Adrenal gland (tissue), 9 donors: ENCODE measurements at regions not wholly inside any gene's neighbourhood (a gene's known extent, or its start where the extent isn't known, plus 50 kb on each side); places are given as distances from the start of the nearest gene placed in this dataset.

Experiments
- DNase-seq, 7 donors: peaks; one replicate each; pipeline ENCODE4 v3.0.0-alpha.2; 2019 to 2020
- H3K27ac ChIP-seq, 5 donors: fragments of 200-600 bp; sonication (generic) in 4 of 5; 1 replicate in 3 of 5; 2 replicates in 2 of 5; pipeline versions ENCODE4 v1.5.1 to v1.8.0; 2016 to 2020; ENCODE audit warnings: mild to moderate bottlenecking in 1 of 5
- H3K27me3 ChIP-seq: fragments of 200-600 bp; 2 replicates; pipeline ENCODE4 v1.8.0; 2021
- H3K36me3 ChIP-seq, 2 donors: fragments of 200-600 bp; replicated peaks in 1 of 2; 1 replicate in 1 of 2; 2 replicates in 1 of 2; pipeline versions ENCODE4 v1.5.1 to v1.8.0; 2018 to 2022
- H3K4me1 ChIP-seq, 2 donors: fragments of 200-600 bp; replicated peaks in 1 of 2; 1 replicate in 1 of 2; 2 replicates in 1 of 2; pipeline versions ENCODE4 v1.5.1 to v1.8.0; 2018 to 2021
- H3K4me3 ChIP-seq, 4 donors: fragments of 200-600 bp; sonication (generic) in 3 of 4; one replicate each; pipeline ENCODE4 v1.5.1; 2016 to 2018
- H3K9me3 ChIP-seq, 3 donors: fragments of 200-600 bp; sonication (generic) in 1 of 3; replicated peaks in 1 of 3; 1 replicate in 2 of 3; 2 replicates in 1 of 3; pipeline versions ENCODE4 v1.5.1 to v1.8.0; 2016 to 2021
- POLR2A ChIP-seq, 2 donors: fragments of 450-650 bp; IDR thresholded peaks; one replicate each; pipeline ENCODE4 v1.6.1; 2017; ENCODE audit warnings: antibody characterized with exemption in 2 of 2, mild to moderate bottlenecking in 2 of 2, moderate library complexity in 1 of 2
- WGBS, 4 donors: extraction: QIAGEN DNeasy Blood & Tissue Kit in 2 of 4; methylation state at CpG; one replicate each; pipeline versions ENCODE4 v1.1.5 to v1.1.7; 2013 to 2017; 5-methylcytosine and 5-hydroxymethylcytosine counted together
- intact Hi-C, 2 donors: fragments of 100-400 bp; cut with DNase I; formaldehyde crosslinking; loops; one replicate each; pipeline versions ENCODE4 v1.14.1 to v1.15.0; 2022 to 2023
- TF ChIP-seq, protein P1 (sequence below), 6 experiments: fragments of 450-650 bp in 4 of 6; fragments of 200-600 bp in 2 of 6; sonication (generic) in 1 of 6; IDR thresholded peaks; 1 replicate in 5 of 6; 2 replicates in 1 of 6; pipeline versions ENCODE4 v1.5.1 to v1.8.0; 2016 to 2021; ENCODE audit warnings: antibody characterized with exemption in 6 of 6, mild to moderate bottlenecking in 2 of 6, moderate library complexity in 1 of 6
- donor health status: healthy with polysubstance abuse.
- donor health status: Bipolar disorder and iron deficiency.
- donor health status: DM: yes; HTN: yes; CAD: no.
- donor health status: DM: no; HTN: no; CAD: no.
- donor health status: DM: no; HTN: no; CAD: no.

GRCh38 chr15:98582900-98583554, 65.3 kb upstream of the IGF1R start:
- intact Hi-C loops, result no loop called here
- TF ChIP-seq, protein P1, sequence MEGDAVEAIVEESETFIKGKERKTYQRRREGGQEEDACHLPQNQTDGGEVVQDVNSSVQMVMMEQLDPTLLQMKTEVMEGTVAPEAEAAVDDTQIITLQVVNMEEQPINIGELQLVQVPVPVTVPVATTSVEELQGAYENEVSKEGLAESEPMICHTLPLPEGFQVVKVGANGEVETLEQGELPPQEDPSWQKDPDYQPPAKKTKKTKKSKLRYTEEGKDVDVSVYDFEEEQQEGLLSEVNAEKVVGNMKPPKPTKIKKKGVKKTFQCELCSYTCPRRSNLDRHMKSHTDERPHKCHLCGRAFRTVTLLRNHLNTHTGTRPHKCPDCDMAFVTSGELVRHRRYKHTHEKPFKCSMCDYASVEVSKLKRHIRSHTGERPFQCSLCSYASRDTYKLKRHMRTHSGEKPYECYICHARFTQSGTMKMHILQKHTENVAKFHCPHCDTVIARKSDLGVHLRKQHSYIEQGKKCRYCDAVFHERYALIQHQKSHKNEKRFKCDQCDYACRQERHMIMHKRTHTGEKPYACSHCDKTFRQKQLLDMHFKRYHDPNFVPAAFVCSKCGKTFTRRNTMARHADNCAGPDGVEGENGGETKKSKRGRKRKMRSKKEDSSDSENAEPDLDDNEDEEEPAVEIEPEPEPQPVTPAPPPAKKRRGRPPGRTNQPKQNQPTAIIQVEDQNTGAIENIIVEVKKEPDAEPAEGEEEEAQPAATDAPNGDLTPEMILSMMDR (IDR thresholded peaks at IDR 0.05), result no peak
- TF ChIP-seq POLR2A (IDR thresholded peaks at IDR 0.05), result no peak
- DNase-seq, result no peak
- Histone ChIP-seq H3K4me1 (no peaks in the 10 kb centered on the region), H3K4me3 (no peak overlapping the region), H3K9me3 (no peaks in the 10 kb centered on the region), H3K36me3 (no peaks in the 10 kb centered on the region), H3K27ac (no peak overlapping the region), H3K27me3 (peaks cover 70% of the 10 kb centered on the region)
- WGBS, 4 donors, result 42 to 47% (median 46%) methylated on average over 6 of the region's 6 CpGs

GRCh38 chr15:98583771-98584430, 64.4 kb upstream of the IGF1R start:
- Histone ChIP-seq H3K27ac (no peak overlapping the region), H3K9me3 (no peaks in the 10 kb centered on the region), H3K27me3 (peaks cover 74% of the 10 kb centered on the region), H3K4me3 (no peak overlapping the region), H3K36me3 (no peaks in the 10 kb centered on the region), H3K4me1 (no peaks in the 10 kb centered on the region)
- DNase-seq, result no peak
- intact Hi-C loops, result no loop called here
- WGBS, 4 donors, result 41 to 46% (median 45%) methylated on average over 5 of the region's 5 CpGs
- TF ChIP-seq POLR2A (IDR thresholded peaks at IDR 0.05), result no peak
- TF ChIP-seq, protein P1 (IDR thresholded peaks at IDR 0.05), result no peak

- intact Hi-C loops, result no loop called here
- TF ChIP-seq POLR2A (IDR thresholded peaks at IDR 0.05), result no peak
- TF ChIP-seq, protein P1 (IDR thresholded peaks at IDR 0.05), result no peak
- no peaks in the 10 kb centered on the region for H3K36me3 ChIP-seq
- no peak overlapping the region for H3K4me3 ChIP-seq
- WGBS, 4 donors, result 72 to 92% (median 77%) methylated on average over 3 of the region's 3 CpGs
- H3K27ac ChIP-seq, result no peak overlapping the region
- no peaks in the 10 kb centered on the region for H3K9me3 ChIP-seq
- DNase-seq, result no peak
- H3K27me3 ChIP-seq, result peaks cover 77% of the 10 kb centered on the region
- no peaks in the 10 kb centered on the region for H3K4me1 ChIP-seq
These were observed 62.3 kb upstream of the IGF1R start for GRCh38 chr15:98586066-98586465.

DNA sequence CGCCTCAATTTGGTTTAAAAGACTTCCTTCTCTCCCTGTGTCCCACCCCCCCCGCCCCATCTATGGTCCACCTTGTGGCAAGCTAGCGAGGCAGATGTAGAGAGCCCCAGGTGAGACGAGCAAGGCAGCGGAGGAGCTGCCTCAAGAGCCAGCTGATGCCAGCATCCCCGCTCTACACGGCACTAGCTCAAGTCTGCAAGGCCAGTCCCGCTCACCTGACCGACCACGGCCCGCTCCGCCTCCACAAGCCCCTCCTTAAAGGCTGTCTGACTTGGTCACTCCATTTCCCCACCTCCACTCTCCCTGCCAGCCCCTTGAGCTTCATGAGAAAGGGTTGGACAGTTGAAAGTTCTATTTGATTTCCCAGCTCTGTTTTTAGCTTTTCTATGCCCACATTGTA, 56.2 kb upstream of the IGF1R start:
- no peaks in the 10 kb centered on the region for H3K4me1 ChIP-seq
- DNase-seq, result peak in 1 of 7 donors; percentile 25
- intact Hi-C loops, result no loop called here

More for the DNA sequence above, 56.2 kb upstream of the IGF1R start:
- H3K36me3 ChIP-seq, result no peaks in the 10 kb centered on the region
- H3K27me3 ChIP-seq, result peaks cover 26% of the 10 kb centered on the region
- no peak overlapping the region for H3K27ac ChIP-seq
- H3K4me3 ChIP-seq, result no peak overlapping the region
- H3K9me3 ChIP-seq, result no peaks in the 10 kb centered on the region
- TF ChIP-seq POLR2A (IDR thresholded peaks at IDR 0.05), result no peak
- TF ChIP-seq, protein P1 (IDR thresholded peaks at IDR 0.05), result no peak
- 79 to 85% (median 81%) methylated on average over 5 to 12 of the region's 12 CpGs for WGBS, 4 donors
